Vagina (tissue), 2 donors: ENCODE measurements at regions not wholly inside any gene's neighbourhood (a gene's known extent, or its start where the extent isn't known, plus 50 kb on each side); places are given as distances from the start of the nearest gene placed in this dataset.

Experiments
- DNase-seq, 2 donors: peaks; one replicate each; pipeline ENCODE4 v3.0.0-alpha.2; 2017; ENCODE audit errors: extremely low spot score in 2 of 2
- H3K27ac ChIP-seq: fragments of 200-600 bp; sonication (generic); one replicate; pipeline ENCODE4 v1.5.1; 2019
- H3K27me3 ChIP-seq: fragments of 200-600 bp; sonication (generic); one replicate; pipeline ENCODE4 v1.5.1; 2019
- H3K36me3 ChIP-seq, 2 donors: fragments of 200-600 bp; sonication (generic); one replicate each; pipeline ENCODE4 v1.5.1; 2017 to 2019
- H3K4me1 ChIP-seq: fragments of 200-600 bp; sonication (generic); one replicate; pipeline ENCODE4 v1.5.1; 2019
- H3K4me3 ChIP-seq, 2 donors: fragments of 200-600 bp; sonication (generic); 1 replicate in 1 of 2; 2 replicates in 1 of 2; pipeline ENCODE4 v1.5.1; 2016 to 2019
- H3K9me3 ChIP-seq: fragments of 200-600 bp; sonication (generic); one replicate; pipeline ENCODE4 v1.5.1; 2019
- POLR2A ChIP-seq, 2 donors: fragments of 450-650 bp; IDR thresholded peaks; one replicate each; pipeline ENCODE4 v1.6.1; 2017; ENCODE audit warnings: antibody characterized with exemption in 2 of 2, mild to moderate bottlenecking in 2 of 2, moderate library complexity in 2 of 2
- POLR2AphosphoS5 ChIP-seq, 2 donors: sonication (generic); formaldehyde crosslinking; IDR thresholded peaks; one replicate each; pipeline ENCODE4 v1.9.0; 2017; ENCODE audit warnings: antibody characterized with exemption in 2 of 2, mild to moderate bottlenecking in 2 of 2, low read depth in 1 of 2; ENCODE audit not compliant: insufficient read depth in 1 of 2
- intact Hi-C: fragments of 100-400 bp; cut with DNase I; formaldehyde crosslinking; loops from one replicate; pipeline ENCODE4 v1.15.1; 2023
- TF ChIP-seq, protein P1 (sequence below), 3 experiments: fragments of 450-650 bp in 2 of 3; fragments of 200-600 bp in 1 of 3; sonication (generic) in 1 of 3; IDR thresholded peaks; one replicate each; pipeline ENCODE4 v1.5.1; 2017 to 2019; ENCODE audit warnings: antibody characterized with exemption in 3 of 3, mild to moderate bottlenecking in 2 of 3, moderate library complexity in 2 of 3

GRCh38 chr2:236513956-236514355, 55.7 kb upstream of the ACKR3 start:
- Histone ChIP-seq H3K4me1 (peaks cover 11% of the 10 kb centered on the region), H3K9me3 (no peaks in the 10 kb centered on the region), H3K4me3 (no peak overlapping the region), H3K27me3 (no peaks in the 10 kb centered on the region), H3K36me3 (no peaks in the 10 kb centered on the region), H3K27ac (no peak overlapping the region)
- TF ChIP-seq POLR2AphosphoS5 (IDR thresholded peaks at IDR 0.05; ENCODE audit: insufficient read depth in 1 of 2, low read depth in 1 of 2) (no peak), POLR2A (IDR thresholded peaks at IDR 0.05) (no peak)
- TF ChIP-seq, protein P1, sequence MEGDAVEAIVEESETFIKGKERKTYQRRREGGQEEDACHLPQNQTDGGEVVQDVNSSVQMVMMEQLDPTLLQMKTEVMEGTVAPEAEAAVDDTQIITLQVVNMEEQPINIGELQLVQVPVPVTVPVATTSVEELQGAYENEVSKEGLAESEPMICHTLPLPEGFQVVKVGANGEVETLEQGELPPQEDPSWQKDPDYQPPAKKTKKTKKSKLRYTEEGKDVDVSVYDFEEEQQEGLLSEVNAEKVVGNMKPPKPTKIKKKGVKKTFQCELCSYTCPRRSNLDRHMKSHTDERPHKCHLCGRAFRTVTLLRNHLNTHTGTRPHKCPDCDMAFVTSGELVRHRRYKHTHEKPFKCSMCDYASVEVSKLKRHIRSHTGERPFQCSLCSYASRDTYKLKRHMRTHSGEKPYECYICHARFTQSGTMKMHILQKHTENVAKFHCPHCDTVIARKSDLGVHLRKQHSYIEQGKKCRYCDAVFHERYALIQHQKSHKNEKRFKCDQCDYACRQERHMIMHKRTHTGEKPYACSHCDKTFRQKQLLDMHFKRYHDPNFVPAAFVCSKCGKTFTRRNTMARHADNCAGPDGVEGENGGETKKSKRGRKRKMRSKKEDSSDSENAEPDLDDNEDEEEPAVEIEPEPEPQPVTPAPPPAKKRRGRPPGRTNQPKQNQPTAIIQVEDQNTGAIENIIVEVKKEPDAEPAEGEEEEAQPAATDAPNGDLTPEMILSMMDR (IDR thresholded peaks at IDR 0.05) = no peak
- DNase-seq = no peak
- intact Hi-C loops = no loop called here

DNA sequence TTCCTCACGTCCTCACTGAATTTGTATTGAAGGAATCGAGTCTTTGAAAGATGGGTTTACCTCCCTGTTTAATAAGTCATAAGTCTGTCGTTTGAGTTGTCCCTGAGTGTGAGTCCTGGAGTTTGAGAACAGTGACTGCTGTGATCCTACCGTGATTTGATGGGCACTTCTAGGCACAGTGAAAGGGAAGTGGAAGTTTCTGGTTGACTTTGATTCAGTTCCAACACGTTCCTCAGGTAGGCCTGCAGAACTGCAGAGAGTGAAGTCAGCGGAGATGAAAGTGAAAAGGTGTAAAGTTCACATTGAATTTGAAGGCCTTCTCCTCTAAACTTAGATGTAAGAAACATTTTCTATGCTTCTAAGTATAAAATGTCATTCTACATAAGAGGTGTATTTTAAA, 52.9 kb upstream of the ACKR3 start:
- Histone ChIP-seq H3K4me3 (no peak overlapping the region), H3K4me1 (peaks cover 11% of the 10 kb centered on the region), H3K27me3 (no peaks in the 10 kb centered on the region), H3K9me3 (no peaks in the 10 kb centered on the region), H3K36me3 (no peaks in the 10 kb centered on the region), H3K27ac (no peak overlapping the region)
- TF ChIP-seq, protein P1 (IDR thresholded peaks at IDR 0.05) = no peak
- no peak for TF ChIP-seq POLR2AphosphoS5 (IDR thresholded peaks at IDR 0.05; ENCODE audit: insufficient read depth in 1 of 2, low read depth in 1 of 2)
- intact Hi-C loops = no loop called here
- no peak for DNase-seq

GRCh38 chr2:236517251-236518031, 52.2 kb upstream of the ACKR3 start:
- H3K4me3 ChIP-seq = no peak overlapping the region
- DNase-seq = no peak
- no peak for TF ChIP-seq POLR2AphosphoS5 (IDR thresholded peaks at IDR 0.05; ENCODE audit: insufficient read depth in 1 of 2, low read depth in 1 of 2)
- TF ChIP-seq POLR2A (IDR thresholded peaks at IDR 0.05) = no peak
- TF ChIP-seq, protein P1 (IDR thresholded peaks at IDR 0.05) = no peak
- intact Hi-C loops = no loop called here
- no peaks in the 10 kb centered on the region for H3K9me3 ChIP-seq
- H3K4me1 ChIP-seq = peaks cover 9% of the 10 kb centered on the region
- no peaks in the 10 kb centered on the region for H3K36me3 ChIP-seq
- H3K27ac ChIP-seq = no peak overlapping the region
- H3K27me3 ChIP-seq = no peaks in the 10 kb centered on the region
